ENCODE measurements at regions not wholly inside any gene's neighbourhood (a gene's known extent, or its start where the extent isn't known, plus 50 kb on each side); places are given as distances from the start of the nearest gene placed in this dataset.

DNA sequence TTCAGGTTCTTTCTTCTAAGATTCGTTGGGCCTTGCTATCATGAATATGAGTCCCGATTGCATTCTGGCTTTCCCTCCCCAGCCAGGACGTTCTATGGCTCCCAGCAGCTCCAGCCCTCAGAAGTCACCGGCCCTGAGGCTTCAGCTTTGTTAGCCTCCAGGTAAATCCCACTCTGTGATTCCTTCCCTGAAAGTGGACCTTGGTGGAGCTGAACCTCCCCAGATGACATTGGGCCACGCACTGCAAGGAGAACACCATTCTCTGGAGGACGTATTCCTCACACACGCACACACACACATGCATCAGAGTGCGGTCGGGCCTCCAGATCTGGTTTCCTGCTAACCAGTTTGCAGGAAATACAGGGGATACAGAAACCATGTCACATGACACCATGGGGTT lies 487.3 kb upstream of the CDH4 start:
- DNase-seq = no peak
- no peak overlapping the region for H2AFZ ChIP-seq (ENCODE audit: low read length)
- H3K4me2 ChIP-seq (ENCODE audit: low read depth, low read length) = no peak overlapping the region
- no peaks in the 10 kb centered on the region for H3K9me3 ChIP-seq (replicated peaks; ENCODE audit: insufficient read depth, low read length)
- H3K27me3 ChIP-seq (replicated peaks; ENCODE audit: insufficient read depth, low read length) = no peaks in the 10 kb centered on the region
- no peaks in the 10 kb centered on the region for H4K20me1 ChIP-seq (ENCODE audit: insufficient read depth, low read length)
- no peak overlapping the region for H3K4me3 ChIP-seq (ENCODE audit: low read length)
- H3K36me3 ChIP-seq (replicated peaks; ENCODE audit: insufficient read depth, low read length) = no peaks in the 10 kb centered on the region
- H3K27ac ChIP-seq (ENCODE audit: low read length) = no peak overlapping the region
- no peaks in the 10 kb centered on the region for H3F3A ChIP-seq (ENCODE audit: insufficient read depth, low read length)
- H3K79me2 ChIP-seq (ENCODE audit: low read length) = no peaks in the 10 kb centered on the region
- TF ChIP-seq EZH2phosphoT487 (IDR thresholded peaks at IDR 0.05; ENCODE audit: low read length) (no peak), EZH2 (optimal IDR thresholded peaks at IDR 0.05; ENCODE audit: low read depth, low read length) (no peak)
- TF ChIP-seq, protein P1, sequence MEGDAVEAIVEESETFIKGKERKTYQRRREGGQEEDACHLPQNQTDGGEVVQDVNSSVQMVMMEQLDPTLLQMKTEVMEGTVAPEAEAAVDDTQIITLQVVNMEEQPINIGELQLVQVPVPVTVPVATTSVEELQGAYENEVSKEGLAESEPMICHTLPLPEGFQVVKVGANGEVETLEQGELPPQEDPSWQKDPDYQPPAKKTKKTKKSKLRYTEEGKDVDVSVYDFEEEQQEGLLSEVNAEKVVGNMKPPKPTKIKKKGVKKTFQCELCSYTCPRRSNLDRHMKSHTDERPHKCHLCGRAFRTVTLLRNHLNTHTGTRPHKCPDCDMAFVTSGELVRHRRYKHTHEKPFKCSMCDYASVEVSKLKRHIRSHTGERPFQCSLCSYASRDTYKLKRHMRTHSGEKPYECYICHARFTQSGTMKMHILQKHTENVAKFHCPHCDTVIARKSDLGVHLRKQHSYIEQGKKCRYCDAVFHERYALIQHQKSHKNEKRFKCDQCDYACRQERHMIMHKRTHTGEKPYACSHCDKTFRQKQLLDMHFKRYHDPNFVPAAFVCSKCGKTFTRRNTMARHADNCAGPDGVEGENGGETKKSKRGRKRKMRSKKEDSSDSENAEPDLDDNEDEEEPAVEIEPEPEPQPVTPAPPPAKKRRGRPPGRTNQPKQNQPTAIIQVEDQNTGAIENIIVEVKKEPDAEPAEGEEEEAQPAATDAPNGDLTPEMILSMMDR (IDR thresholded peaks at IDR 0.05; ENCODE audit: low read length) = no peak
- no peak overlapping the region for H3K9ac ChIP-seq (ENCODE audit: low read length)
- no peaks in the 10 kb centered on the region for H3K4me1 ChIP-seq (ENCODE audit: low read length)
- H3K9me2 ChIP-seq (replicated peaks; ENCODE audit: insufficient read depth, low read length) = no peaks in the 10 kb centered on the region

GRCh38 chr20:60765821-60766403 lies 486.1 kb upstream of the CDH4 start:
- H3K27me3 ChIP-seq (replicated peaks; ENCODE audit: insufficient read depth, low read length) = no peaks in the 10 kb centered on the region
- H3K9me2 ChIP-seq (replicated peaks; ENCODE audit: insufficient read depth, low read length) = no peaks in the 10 kb centered on the region
- DNase-seq = no peak
- H3K4me3 ChIP-seq (ENCODE audit: low read length) = no peak overlapping the region
- H3K9ac ChIP-seq (ENCODE audit: low read length) = no peak overlapping the region
- H3K4me1 ChIP-seq (ENCODE audit: low read length) = no peaks in the 10 kb centered on the region
- no peak overlapping the region for H3K27ac ChIP-seq (ENCODE audit: low read length)
- H3K4me2 ChIP-seq (ENCODE audit: low read depth, low read length) = no peak overlapping the region
- no peaks in the 10 kb centered on the region for H3K79me2 ChIP-seq (ENCODE audit: low read length)
- no peak overlapping the region for H2AFZ ChIP-seq (ENCODE audit: low read length)
- H4K20me1 ChIP-seq (ENCODE audit: insufficient read depth, low read length) = no peaks in the 10 kb centered on the region
- no peaks in the 10 kb centered on the region for H3K36me3 ChIP-seq (replicated peaks; ENCODE audit: insufficient read depth, low read length)
- H3F3A ChIP-seq (ENCODE audit: insufficient read depth, low read length) = no peaks in the 10 kb centered on the region
- TF ChIP-seq, protein P1 (IDR thresholded peaks at IDR 0.05; ENCODE audit: low read length) = no peak
- TF ChIP-seq EZH2 (optimal IDR thresholded peaks at IDR 0.05; ENCODE audit: low read depth, low read length) (no peak), EZH2phosphoT487 (IDR thresholded peaks at IDR 0.05; ENCODE audit: low read length) (no peak)
- no peaks in the 10 kb centered on the region for H3K9me3 ChIP-seq (replicated peaks; ENCODE audit: insufficient read depth, low read length)

DNA sequence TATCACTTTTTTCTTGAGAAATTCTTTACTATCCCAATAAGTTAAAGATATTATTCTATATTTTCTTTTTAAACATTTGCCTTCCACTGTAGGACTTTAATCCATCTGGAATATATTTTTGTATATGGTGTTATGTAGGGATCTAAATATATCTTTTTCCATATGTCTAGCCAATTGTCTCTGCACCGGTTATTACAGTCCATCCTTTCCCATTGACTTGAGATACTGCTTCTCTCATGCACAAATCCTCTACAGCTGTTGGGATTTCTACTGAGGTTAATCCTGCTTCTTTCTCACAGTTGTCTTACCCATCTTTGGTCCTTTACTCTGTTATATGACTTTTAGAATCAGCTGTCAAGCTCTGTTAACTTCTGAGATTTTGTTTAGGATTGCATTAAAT lies 483.8 kb upstream of the CDH4 start:
- Histone ChIP-seq H3K27me3 (replicated peaks; ENCODE audit: insufficient read depth, low read length) (no peaks in the 10 kb centered on the region), H3K27ac (ENCODE audit: low read length) (no peak overlapping the region), H3K9me2 (replicated peaks; ENCODE audit: insufficient read depth, low read length) (no peaks in the 10 kb centered on the region)

More for the DNA sequence above, 483.8 kb upstream of the CDH4 start:
- Histone ChIP-seq H3F3A (ENCODE audit: insufficient read depth, low read length) (no peaks in the 10 kb centered on the region), H4K20me1 (ENCODE audit: insufficient read depth, low read length) (no peaks in the 10 kb centered on the region), H3K9me3 (replicated peaks; ENCODE audit: insufficient read depth, low read length) (no peaks in the 10 kb centered on the region), H3K9ac (ENCODE audit: low read length) (no peak overlapping the region), H3K4me3 (ENCODE audit: low read length) (no peak overlapping the region), H3K36me3 (replicated peaks; ENCODE audit: insufficient read depth, low read length) (no peaks in the 10 kb centered on the region), H3K79me2 (ENCODE audit: low read length) (no peaks in the 10 kb centered on the region), H2AFZ (ENCODE audit: low read length) (no peak overlapping the region), H3K4me1 (ENCODE audit: low read length) (peaks cover 1% of the 10 kb centered on the region; the same call in 1 of the 2 replicates), H3K4me2 (ENCODE audit: low read depth, low read length) (no peak overlapping the region)
- DNase-seq = no peak
- TF ChIP-seq, protein P1 (IDR thresholded peaks at IDR 0.05; ENCODE audit: low read length) = no peak
- TF ChIP-seq EZH2phosphoT487 (IDR thresholded peaks at IDR 0.05; ENCODE audit: low read length) (no peak), EZH2 (optimal IDR thresholded peaks at IDR 0.05; ENCODE audit: low read depth, low read length) (no peak)
